ENCODE measurements at regions not wholly inside any gene's neighbourhood (a gene's known extent, or its start where the extent isn't known, plus 50 kb on each side); places are given as distances from the start of the nearest gene placed in this dataset.
A peak's percentile ranks its signal among the peaks of the same experiment; 100 is the strongest.

DNA sequence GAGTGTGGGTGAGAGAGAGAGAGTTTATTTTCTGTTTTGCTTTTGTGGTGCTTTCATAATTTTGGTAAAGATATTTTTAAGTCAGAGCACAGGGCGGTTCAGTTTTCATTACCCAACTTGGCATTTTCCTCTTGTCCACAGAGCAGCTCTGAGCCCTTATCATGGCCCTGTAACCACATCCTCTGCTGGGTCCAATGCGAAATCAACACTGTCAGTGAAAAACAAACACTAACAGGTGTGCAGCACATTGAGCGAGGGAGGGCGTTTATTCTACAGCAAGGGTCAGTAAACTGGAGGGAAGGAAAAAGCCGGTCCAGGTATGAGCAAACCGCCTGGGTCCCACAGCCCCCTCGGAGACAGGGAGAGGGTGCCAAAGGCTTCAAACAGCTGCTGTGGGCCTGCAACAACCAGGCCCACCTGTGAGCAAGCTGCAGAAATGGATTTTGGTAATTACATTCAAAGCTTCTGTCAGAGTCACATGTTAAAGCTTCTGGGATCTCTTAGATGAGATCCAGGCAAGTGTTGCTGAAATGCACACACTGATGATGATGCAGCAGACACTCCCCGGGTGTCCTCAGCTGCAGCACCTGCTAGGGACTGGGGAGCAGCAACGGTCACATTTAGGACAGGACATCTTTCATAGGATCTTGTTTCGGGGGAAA is 132.7 kb upstream of the DYRK2 start:
- H3K9ac ChIP-seq (ENCODE audit: control insufficient read depth, insufficient read depth, low read length): no peak overlapping the region
- ChIA-PET CTCF (interaction anchor here (0.7 kb wide), 1 partner anchor 159 kb away, joined by 3 read pairs; no protein-coding TSS in a partner anchor), SMC1A (ENCODE audit: uncharacterized antibody, unreplicated experiment) (no interaction called here), POLR2A (no interaction called here), RAD21 (ENCODE audit: unreplicated experiment) (no interaction called here)
- H2AFZ ChIP-seq (ENCODE audit: control insufficient read depth, low read depth, low read length): no peak overlapping the region; the same call in 1 of the 2 replicates
- H3K36me3 ChIP-seq (ENCODE audit: control insufficient read depth in 2 of 2, insufficient read depth in 2 of 2, low read length in 1 of 2): no peaks in the 10 kb centered on the region
- H3K9me3 ChIP-seq (replicated peaks; ENCODE audit: control insufficient read depth, insufficient read depth, low read length): no peaks in the 10 kb centered on the region
- no peaks in the 10 kb centered on the region for H3K79me2 ChIP-seq (ENCODE audit: control insufficient read depth, insufficient read depth, low read length)
- in situ Hi-C loops (cut with MboI): no loop called here
- 22% methylated on average over 10 of the region's 10 CpGs for WGBS (ENCODE audit: insufficient coverage, insufficient replicate concordance, low lambda C conversion rate, missing lambda C conversion rate)
- intact Hi-C loops (cut with micrococcal nuclease; ENCODE audit: unreplicated experiment): no loop called here
- no TSS peak for BruUV-seq (replicated peaks)
- ATAC-seq (peak; percentile 31; the same call in 2 of the 3 replicates), DNase-seq (ENCODE audit: low read depth, low spot score) (peak; percentile 51), FAIRE-seq (no peak)
- 0 out of 2 replicates have a peak overlapping the region, but pooled peaks have one; percentile 29 for H3K4me2 ChIP-seq (ENCODE audit: control insufficient read depth, insufficient read depth)
- H3K27ac ChIP-seq (ENCODE audit: control insufficient read depth, insufficient read depth): no peak overlapping the region
- no peaks in the 10 kb centered on the region for H4K20me1 ChIP-seq (ENCODE audit: control insufficient read depth, insufficient read depth)
- peaks cover 8% of the 10 kb centered on the region for H3K4me1 ChIP-seq (ENCODE audit: control insufficient read depth, insufficient read depth, low read length)
- TF ChIP-seq, protein P1, sequence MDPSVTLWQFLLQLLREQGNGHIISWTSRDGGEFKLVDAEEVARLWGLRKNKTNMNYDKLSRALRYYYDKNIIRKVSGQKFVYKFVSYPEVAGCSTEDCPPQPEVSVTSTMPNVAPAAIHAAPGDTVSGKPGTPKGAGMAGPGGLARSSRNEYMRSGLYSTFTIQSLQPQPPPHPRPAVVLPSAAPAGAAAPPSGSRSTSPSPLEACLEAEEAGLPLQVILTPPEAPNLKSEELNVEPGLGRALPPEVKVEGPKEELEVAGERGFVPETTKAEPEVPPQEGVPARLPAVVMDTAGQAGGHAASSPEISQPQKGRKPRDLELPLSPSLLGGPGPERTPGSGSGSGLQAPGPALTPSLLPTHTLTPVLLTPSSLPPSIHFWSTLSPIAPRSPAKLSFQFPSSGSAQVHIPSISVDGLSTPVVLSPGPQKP (IDR thresholded peaks at IDR 0.05; ENCODE audit: low read depth, low read length): no peak
- TF ChIP-seq RUNX3 (IDR thresholded peaks at IDR 0.05; ENCODE audit: low read length): peak; percentile 45; the same call in 1 of the 2 replicates
- no peak for TF ChIP-seq KDM1A (IDR thresholded peaks at IDR 0.05; ENCODE audit: borderline replicate concordance)
- H3K27me3 ChIP-seq (replicated peaks in 1 of 2; ENCODE audit: control insufficient read depth in 2 of 2, insufficient read depth in 2 of 2, low read length in 1 of 2): no peaks in the 10 kb centered on the region
- no peak overlapping the region; the same call in 1 of the 2 replicates for H3K4me3 ChIP-seq

GRCh38 chr12:67517181-67517887 is 131.2 kb upstream of the DYRK2 start:
- 88% methylated on average over 16 of the region's 16 CpGs for WGBS (ENCODE audit: insufficient coverage, insufficient replicate concordance, low lambda C conversion rate, missing lambda C conversion rate)
- no TSS peak for BruUV-seq (replicated peaks)
- ChIA-PET RAD21 (ENCODE audit: unreplicated experiment) (no interaction called here), POLR2A (no interaction called here), SMC1A (ENCODE audit: uncharacterized antibody, unreplicated experiment) (no interaction called here), CTCF (no interaction called here)
- H3K79me2 ChIP-seq (ENCODE audit: control insufficient read depth, insufficient read depth, low read length): no peaks in the 10 kb centered on the region
- no peak overlapping the region for H3K4me3 ChIP-seq
- intact Hi-C loops (cut with micrococcal nuclease; ENCODE audit: unreplicated experiment) (no loop called here), in situ Hi-C loops (cut with MboI) (no loop called here)
- no peak overlapping the region for H3K27ac ChIP-seq (ENCODE audit: control insufficient read depth, insufficient read depth)
- no peak overlapping the region for H3K4me2 ChIP-seq (ENCODE audit: control insufficient read depth, insufficient read depth)
- H3K9me3 ChIP-seq (replicated peaks; ENCODE audit: control insufficient read depth, insufficient read depth, low read length): no peaks in the 10 kb centered on the region
- DNase-seq (ENCODE audit: low read depth, low spot score): no peak
- H2AFZ ChIP-seq (ENCODE audit: control insufficient read depth, low read depth, low read length): no peak overlapping the region
- peaks cover 8% of the 10 kb centered on the region for H3K4me1 ChIP-seq (ENCODE audit: control insufficient read depth, insufficient read depth, low read length)
- FAIRE-seq: no peak
- no peaks in the 10 kb centered on the region for H3K36me3 ChIP-seq (ENCODE audit: control insufficient read depth in 2 of 2, insufficient read depth in 2 of 2, low read length in 1 of 2)
- TF ChIP-seq PML (IDR thresholded peaks at IDR 0.05; ENCODE audit: low read length) (no peak), TCF3 (IDR thresholded peaks at IDR 0.05; ENCODE audit: borderline replicate concordance, insufficient read depth, low read depth, low read length) (no peak), ZNF622 (IDR thresholded peaks at IDR 0.05) (no peak), POLR2AphosphoS5 (IDR thresholded peaks at IDR 0.05; ENCODE audit: low read length) (no peak), IKZF1 (conservative IDR thresholded peaks at IDR 0.05) (no peak), ASH2L (IDR thresholded peaks at IDR 0.05; ENCODE audit: borderline replicate concordance, low read depth) (no peak), ZSCAN29 (IDR thresholded peaks at IDR 0.05) (no peak)
- TF ChIP-seq, protein P2, sequence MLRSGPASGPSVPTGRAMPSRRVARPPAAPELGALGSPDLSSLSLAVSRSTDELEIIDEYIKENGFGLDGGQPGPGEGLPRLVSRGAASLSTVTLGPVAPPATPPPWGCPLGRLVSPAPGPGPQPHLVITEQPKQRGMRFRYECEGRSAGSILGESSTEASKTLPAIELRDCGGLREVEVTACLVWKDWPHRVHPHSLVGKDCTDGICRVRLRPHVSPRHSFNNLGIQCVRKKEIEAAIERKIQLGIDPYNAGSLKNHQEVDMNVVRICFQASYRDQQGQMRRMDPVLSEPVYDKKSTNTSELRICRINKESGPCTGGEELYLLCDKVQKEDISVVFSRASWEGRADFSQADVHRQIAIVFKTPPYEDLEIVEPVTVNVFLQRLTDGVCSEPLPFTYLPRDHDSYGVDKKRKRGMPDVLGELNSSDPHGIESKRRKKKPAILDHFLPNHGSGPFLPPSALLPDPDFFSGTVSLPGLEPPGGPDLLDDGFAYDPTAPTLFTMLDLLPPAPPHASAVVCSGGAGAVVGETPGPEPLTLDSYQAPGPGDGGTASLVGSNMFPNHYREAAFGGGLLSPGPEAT (IDR thresholded peaks at IDR 0.05; ENCODE audit: low read depth): no peak
- no peak for ATAC-seq
- no peaks in the 10 kb centered on the region; a peak in 1 of 4 replicates for H3K27me3 ChIP-seq (replicated peaks in 1 of 2; ENCODE audit: control insufficient read depth in 2 of 2, insufficient read depth in 2 of 2, low read length in 1 of 2)
- no peak overlapping the region for H3K9ac ChIP-seq (ENCODE audit: control insufficient read depth, insufficient read depth, low read length)
- no peaks in the 10 kb centered on the region for H4K20me1 ChIP-seq (ENCODE audit: control insufficient read depth, insufficient read depth)

Data from GM12878 (cell line).